SU-DHL-6 (cell line): ENCODE measurements at regions not wholly inside any gene's neighbourhood (a gene's known extent, or its start where the extent isn't known, plus 50 kb on each side); places are given as distances from the start of the nearest gene placed in this dataset.

Experiments
- H2AFZ ChIP-seq: fragments of 200-600 bp; sonication (generic); 2 replicates; pipeline ENCODE4 v1.6.1; 2014; ENCODE audit warnings: low read depth, mild to moderate bottlenecking, moderate library complexity, mixed read lengths, antibody characterized with exemption, low read length; ENCODE audit not compliant: severe bottlenecking
- H3F3A ChIP-seq: fragments of 200-600 bp; shearing (Covaris generic); 2 replicates; pipeline ENCODE4 v1.6.0; 2016; ENCODE audit warnings: antibody characterized with exemption, mild to moderate bottlenecking; ENCODE audit not compliant: insufficient read depth
- H3K27ac ChIP-seq: fragments of 200-600 bp; sonication (generic); 2 replicates; pipeline ENCODE4 v1.5.1; 2016; ENCODE audit warnings: low read depth, mild to moderate bottlenecking, low read length, moderate library complexity, mixed read lengths
- H3K27me3 ChIP-seq: fragments of 200-600 bp; sonication (generic), shearing (Covaris generic); 2 replicates; pipeline ENCODE4 v1.6.0; 2014; ENCODE audit warnings: mild to moderate bottlenecking, low read length
- H3K36me3 ChIP-seq: fragments of 200-600 bp; sonication (generic); 2 replicates; pipeline ENCODE4 v1.6.1; 2014; ENCODE audit warnings: mild to moderate bottlenecking, low read length, mixed read lengths
- H3K4me2 ChIP-seq: fragments of 300-600, 200-600 bp; shearing (Covaris generic), sonication (generic); 2 replicates; pipeline ENCODE4 v1.6.0; 2014; ENCODE audit warnings: low read length, low read depth, mild to moderate bottlenecking; ENCODE audit not compliant: poor library complexity, severe bottlenecking
- H3K4me3 ChIP-seq: fragments of 200-600 bp; sonication (generic); 2 replicates; pipeline ENCODE4 v1.5.1; 2014; ENCODE audit warnings: antibody characterized with exemption, low read length, mild to moderate bottlenecking, mixed read lengths; ENCODE audit not compliant: insufficient read depth, poor library complexity, severe bottlenecking
- H3K79me2 ChIP-seq: fragments of 200-600 bp; sonication (generic); 2 replicates; pipeline ENCODE4 v1.6.1; 2014; ENCODE audit warnings: mild to moderate bottlenecking, low read length, moderate library complexity; ENCODE audit not compliant: insufficient read depth
- H3K9ac ChIP-seq: fragments of 200-600 bp; sonication (generic); 2 replicates; pipeline ENCODE4 v1.7.0; 2014; ENCODE audit warnings: mild to moderate bottlenecking, low read length
- H3K9me2 ChIP-seq: fragments of 200-600 bp; sonication (generic); replicated peaks from 2 replicates; pipeline ENCODE4 v1.6.1; 2014; ENCODE audit warnings: low read length; ENCODE audit not compliant: insufficient read depth
- H3K9me3 ChIP-seq: fragments of 200-600 bp; sonication (generic); 2 replicates; pipeline ENCODE4 v1.6.1; 2014; ENCODE audit warnings: low read length, mixed read lengths; ENCODE audit not compliant: insufficient read depth
- H4K20me1 ChIP-seq: fragments of 200-600 bp; sonication (generic); 2 replicates; pipeline ENCODE4 v1.6.1; 2014; ENCODE audit warnings: low read depth, mild to moderate bottlenecking, antibody characterized with exemption, low read length, moderate library complexity, mixed read lengths
- CTCF ChIP-seq: fragments of 200-600 bp; sonication (generic); IDR thresholded peaks from one replicate; pipeline ENCODE4 v1.5.1; 2017; ENCODE audit warnings: antibody characterized with exemption, mild to moderate bottlenecking, low read length, moderate library complexity; ENCODE audit not compliant: insufficient read depth, poor library complexity, severe bottlenecking
- EZH2phosphoT487 ChIP-seq: fragments of 200-600 bp; sonication (generic), shearing (Covaris generic); conservative IDR thresholded peaks from 2 replicates; pipeline ENCODE4 v1.6.1; 2018; ENCODE audit warnings: mild to moderate bottlenecking, antibody characterized with exemption, low read length, moderate library complexity, mixed read lengths

- Histone ChIP-seq H3K4me2 (no peak overlapping the region), H3K9me3 (no peaks in the 10 kb centered on the region), H3K79me2 (no peaks in the 10 kb centered on the region), H3K27me3 (no peaks in the 10 kb centered on the region), H3K9ac (no peak overlapping the region), H3K27ac (no peak overlapping the region), H3F3A (no peaks in the 10 kb centered on the region), H4K20me1 (no peaks in the 10 kb centered on the region), H3K4me3 (no peak overlapping the region), H3K36me3 (no peaks in the 10 kb centered on the region), H2AFZ (no peak overlapping the region), H3K9me2 (no peaks in the 10 kb centered on the region)
- TF ChIP-seq CTCF (no peak), EZH2phosphoT487 (no peak)
Observed at GRCh38 chr19:13600802-13601201, 94.5 kb upstream of the CACNA1A start.

- Histone ChIP-seq H3F3A (no peaks in the 10 kb centered on the region), H3K27ac (no peak overlapping the region), H3K4me2 (no peak overlapping the region), H3K9me3 (no peaks in the 10 kb centered on the region), H2AFZ (no peak overlapping the region), H3K9me2 (no peaks in the 10 kb centered on the region), H3K79me2 (no peaks in the 10 kb centered on the region), H3K36me3 (no peaks in the 10 kb centered on the region), H3K9ac (no peak overlapping the region), H3K4me3 (no peak overlapping the region), H4K20me1 (no peaks in the 10 kb centered on the region), H3K27me3 (no peaks in the 10 kb centered on the region)
- TF ChIP-seq EZH2phosphoT487 (no peak), CTCF (no peak)
Observed at GRCh38 chr19:13600091-13600490, 93.8 kb upstream of the CACNA1A start.

- Histone ChIP-seq H3F3A (no peaks in the 10 kb centered on the region), H3K9me3 (no peaks in the 10 kb centered on the region), H3K9ac (no peak overlapping the region), H3K9me2 (no peaks in the 10 kb centered on the region), H3K27ac (no peak overlapping the region), H3K4me3 (no peak overlapping the region), H3K4me2 (no peak overlapping the region), H3K36me3 (no peaks in the 10 kb centered on the region), H3K79me2 (no peaks in the 10 kb centered on the region), H3K27me3 (no peaks in the 10 kb centered on the region), H4K20me1 (no peaks in the 10 kb centered on the region), H2AFZ (no peak overlapping the region)
- TF ChIP-seq CTCF = no peak
- no peak for TF ChIP-seq EZH2phosphoT487
Observed at GRCh38 chr19:13599681-13600080, 93.4 kb upstream of the CACNA1A start.

- H3K79me2 ChIP-seq = no peaks in the 10 kb centered on the region
- H3F3A ChIP-seq = no peaks in the 10 kb centered on the region
- no peaks in the 10 kb centered on the region for H3K9me3 ChIP-seq
- no peak overlapping the region for H3K9ac ChIP-seq
- no peak overlapping the region for H3K4me3 ChIP-seq
- H2AFZ ChIP-seq = no peak overlapping the region
- H4K20me1 ChIP-seq = no peaks in the 10 kb centered on the region
- H3K36me3 ChIP-seq = no peaks in the 10 kb centered on the region
- no peak overlapping the region for H3K4me2 ChIP-seq
- no peaks in the 10 kb centered on the region for H3K27me3 ChIP-seq
- no peak for TF ChIP-seq CTCF
- H3K9me2 ChIP-seq = no peaks in the 10 kb centered on the region
- H3K27ac ChIP-seq = no peak overlapping the region
Observed at GRCh38 chr19:13598098-13598497, 91.8 kb upstream of the CACNA1A start.
